ENCODE measurements at regions not wholly inside any gene's neighbourhood (a gene's known extent, or its start where the extent isn't known, plus 50 kb on each side); places are given as distances from the start of the nearest gene placed in this dataset.

- no peak overlapping the region for H3K4me3 ChIP-seq (ENCODE audit: low read depth, low read length)
- no peak for TF ChIP-seq CTCF (conservative IDR thresholded peaks at IDR 0.05; ENCODE audit: low read depth, low read length)
- DNase-seq (ENCODE audit: low read depth): no peak
These were observed 121.8 kb downstream of the CAVIN4 start for GRCh38 chr9:100699668-100700067.

- peak; percentile 49 for TF ChIP-seq CTCF (conservative IDR thresholded peaks at IDR 0.05; ENCODE audit: low read depth, low read length)
- peak; percentile 23 for DNase-seq (ENCODE audit: low read depth)
- H3K4me3 ChIP-seq (ENCODE audit: low read depth, low read length): no peak overlapping the region
These were observed 122.9 kb downstream of the CAVIN4 start for GRCh38 chr9:100700689-100701318.

- H3K4me3 ChIP-seq (ENCODE audit: low read depth, low read length): no peak overlapping the region
- DNase-seq (ENCODE audit: low read depth): peak; percentile 58
- TF ChIP-seq CTCF (conservative IDR thresholded peaks at IDR 0.05; ENCODE audit: low read depth, low read length): peak; percentile 81
These were observed 136.7 kb downstream of the CAVIN4 start for GRCh38 chr9:100714372-100715099.

GRCh38 chr9:100715100-100715380, 137.2 kb downstream of the CAVIN4 start:
- no peak overlapping the region for H3K4me3 ChIP-seq (ENCODE audit: low read depth, low read length)
- no peak for DNase-seq (ENCODE audit: low read depth)
- TF ChIP-seq CTCF (conservative IDR thresholded peaks at IDR 0.05; ENCODE audit: low read depth, low read length): no peak

- TF ChIP-seq CTCF (conservative IDR thresholded peaks at IDR 0.05; ENCODE audit: low read depth, low read length): no peak
- no peak for DNase-seq (ENCODE audit: low read depth)
- H3K4me3 ChIP-seq (ENCODE audit: low read depth, low read length): no peak overlapping the region
These were observed 140.8 kb downstream of the CAVIN4 start for GRCh38 chr9:100718717-100719116.

- peak; percentile 4 for DNase-seq (ENCODE audit: low read depth)
- H3K4me3 ChIP-seq (ENCODE audit: low read depth, low read length): no peak overlapping the region
- no peak for TF ChIP-seq CTCF (conservative IDR thresholded peaks at IDR 0.05; ENCODE audit: low read depth, low read length)
These were observed 143.0 kb downstream of the CAVIN4 start for GRCh38 chr9:100720922-100721321.

- H3K4me3 ChIP-seq (ENCODE audit: low read depth, low read length): no peak overlapping the region
- no peak for DNase-seq (ENCODE audit: low read depth)
- TF ChIP-seq CTCF (conservative IDR thresholded peaks at IDR 0.05; ENCODE audit: low read depth, low read length): no peak
These were observed 147.0 kb downstream of the CAVIN4 start for GRCh38 chr9:100724886-100725285.
